Lower leg skin (tissue), 3 donors: ENCODE measurements at regions not wholly inside any gene's neighbourhood (a gene's known extent, or its start where the extent isn't known, plus 50 kb on each side); places are given as distances from the start of the nearest gene placed in this dataset.

ENCODE experiments used
- CTCF ChIP-seq, 3 donors: fragments of 450-650 bp; IDR thresholded peaks; one replicate each; pipeline ENCODE4 v1.5.1; 2016; ENCODE audit warnings: antibody characterized with exemption in 3 of 3, mild to moderate bottlenecking in 3 of 3, moderate library complexity in 2 of 3
- POLR2A ChIP-seq, 2 donors: fragments of 450-650 bp; IDR thresholded peaks; one replicate each; pipeline ENCODE4 v1.6.1; 2016 to 2017; ENCODE audit warnings: antibody characterized with exemption in 2 of 2, mild to moderate bottlenecking in 1 of 2, moderate library complexity in 1 of 2

DNA sequence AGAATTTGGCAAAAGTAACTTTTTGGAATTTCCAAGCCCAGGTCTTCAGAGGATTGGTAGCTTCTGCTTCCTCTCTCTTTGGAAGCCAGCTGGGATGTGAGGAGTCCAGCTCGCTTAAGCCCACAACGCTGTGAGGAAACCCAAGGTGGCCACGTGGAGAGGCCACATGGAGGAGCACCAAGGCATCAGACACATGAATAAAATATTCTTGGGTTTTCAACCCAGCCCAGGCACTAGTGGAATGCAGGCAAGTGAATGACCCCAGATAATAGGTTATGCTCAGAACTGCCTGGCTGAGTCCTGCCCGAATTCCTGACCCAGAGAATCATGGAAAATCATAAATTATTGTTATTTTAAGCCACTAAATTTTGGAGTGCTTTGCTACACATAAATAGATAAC is 119.7 kb upstream of the PARP11 start:
- TF ChIP-seq POLR2A (IDR thresholded peaks at IDR 0.05) (no peak), CTCF (IDR thresholded peaks at IDR 0.05) (no peak)
